NCI-H187 treated with DMSO at 0.1 percent for 48 hours (cell line): ENCODE measurements at regions not wholly inside any gene's neighbourhood (a gene's known extent, or its start where the extent isn't known, plus 50 kb on each side); places are given as distances from the start of the nearest gene placed in this dataset.
A peak's percentile ranks its signal among the peaks of the same experiment; 100 is the strongest.

Experiments
- DNase-seq: peaks from one replicate; lab custom pipeline; 2025; lab: John Stamatoyannopoulos, UW

GRCh38 chr18:75677696-75678455 is 250.4 kb upstream of the SMIM21 start:
- no peak for DNase-seq

DNA sequence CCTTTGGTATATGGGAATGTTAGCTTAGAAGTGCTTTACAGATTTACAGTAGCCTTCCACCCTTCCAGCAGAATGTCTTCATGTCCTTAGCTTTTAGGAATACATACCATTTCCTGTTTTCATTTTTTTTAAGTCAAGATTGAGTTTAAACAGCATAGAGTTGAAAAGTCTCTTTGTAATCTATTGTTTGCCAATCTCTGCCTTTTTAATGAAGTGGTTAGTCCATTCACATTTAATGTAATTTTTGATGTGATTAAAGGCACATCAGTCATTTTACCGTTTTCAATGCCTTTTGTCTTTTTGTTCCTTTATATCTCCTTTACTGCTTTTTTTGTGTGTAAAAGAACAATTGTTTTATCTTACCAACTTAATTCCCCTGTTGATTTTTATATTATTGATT is 233.4 kb upstream of the SMIM21 start:
- no peak for DNase-seq

DNA sequence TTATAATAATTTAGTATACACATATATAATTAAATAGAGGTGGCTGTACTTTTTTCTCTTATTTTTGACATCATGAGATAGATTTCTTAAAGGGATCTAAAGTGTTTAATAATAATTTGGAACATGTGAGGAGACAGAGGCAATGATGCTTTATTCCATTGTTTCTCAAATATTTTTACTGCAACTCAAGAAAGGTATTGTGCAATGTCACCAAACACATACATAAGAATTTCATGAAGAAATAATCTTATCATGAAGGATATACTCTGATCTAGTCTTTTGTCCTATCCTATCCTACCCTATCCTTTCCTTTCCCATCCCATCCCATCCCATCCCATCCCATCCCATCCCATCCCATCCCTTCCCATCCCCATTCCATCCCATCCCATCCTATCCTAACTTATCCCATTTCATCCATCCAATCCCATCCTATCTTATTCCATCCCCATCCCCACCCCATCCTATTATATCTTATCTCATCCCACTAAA is 232.1 kb upstream of the SMIM21 start:
- DNase-seq: no peak

GRCh38 chr18:75658330-75658729 is 230.8 kb upstream of the SMIM21 start:
- DNase-seq: no peak

- DNase-seq: no peak
Measured at GRCh38 chr18:75656563-75657247, 229.2 kb upstream of the SMIM21 start.

DNA sequence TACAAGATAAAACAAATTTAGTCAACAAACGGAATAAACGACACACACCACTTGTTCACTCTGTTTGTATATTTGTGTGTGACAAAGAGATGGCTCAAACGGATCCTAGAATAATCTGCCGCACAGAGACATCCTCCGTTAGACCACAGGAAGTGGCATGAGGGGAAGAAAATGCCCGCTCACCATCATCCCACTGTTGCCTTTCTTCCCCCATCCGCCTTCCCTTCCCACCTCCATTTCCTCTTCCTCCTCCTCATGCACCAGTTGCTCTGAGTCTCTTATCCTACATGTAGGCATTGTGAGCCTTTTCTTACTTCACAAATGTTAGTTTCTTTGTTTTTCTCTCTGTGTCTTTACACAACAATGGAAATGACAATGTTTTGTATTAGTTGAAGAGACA is 228.5 kb upstream of the SMIM21 start:
- no peak for DNase-seq

GRCh38 chr18:75654851-75655751 is 227.6 kb upstream of the SMIM21 start:
- DNase-seq: no peak

DNA sequence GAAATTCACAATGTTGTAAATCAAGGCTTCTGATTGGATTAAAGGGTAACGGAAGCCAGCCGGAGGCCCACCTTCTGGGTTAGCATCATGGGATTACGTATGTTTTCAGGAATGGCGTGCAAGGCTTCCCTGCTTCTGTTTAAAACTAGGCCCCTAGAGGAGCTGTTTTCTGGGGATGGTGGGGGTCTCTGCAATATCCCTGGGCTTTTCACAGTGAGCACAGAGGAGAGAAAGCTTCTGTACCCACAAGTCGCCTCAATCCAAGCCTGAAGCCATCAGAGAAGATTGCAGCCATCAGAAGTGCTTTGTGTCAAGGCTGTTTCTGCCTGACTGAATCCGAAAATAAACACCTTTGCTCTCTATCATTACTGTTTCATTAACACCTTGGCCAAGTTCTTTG is 226.9 kb upstream of the SMIM21 start:
- no peak for DNase-seq

DNA sequence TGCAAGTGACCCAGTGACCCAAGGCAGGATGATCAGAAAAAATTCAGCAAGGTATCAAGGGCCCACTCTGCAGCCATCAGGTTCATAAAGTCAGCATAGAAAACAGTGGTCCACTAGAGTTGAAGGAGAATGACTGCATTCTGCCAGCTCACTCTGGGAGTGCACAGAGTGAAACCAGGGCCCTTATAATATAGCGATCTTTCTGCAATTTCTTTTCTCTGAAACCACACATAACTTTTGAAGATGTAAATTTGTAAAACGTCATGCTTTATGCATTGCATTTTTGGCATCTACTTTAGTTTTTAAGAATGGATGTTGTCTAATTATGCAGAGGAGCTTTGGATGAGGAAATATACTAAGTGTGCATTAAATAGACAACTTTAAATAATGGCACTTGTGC is 225.0 kb upstream of the SMIM21 start:
- no peak for DNase-seq

DNA sequence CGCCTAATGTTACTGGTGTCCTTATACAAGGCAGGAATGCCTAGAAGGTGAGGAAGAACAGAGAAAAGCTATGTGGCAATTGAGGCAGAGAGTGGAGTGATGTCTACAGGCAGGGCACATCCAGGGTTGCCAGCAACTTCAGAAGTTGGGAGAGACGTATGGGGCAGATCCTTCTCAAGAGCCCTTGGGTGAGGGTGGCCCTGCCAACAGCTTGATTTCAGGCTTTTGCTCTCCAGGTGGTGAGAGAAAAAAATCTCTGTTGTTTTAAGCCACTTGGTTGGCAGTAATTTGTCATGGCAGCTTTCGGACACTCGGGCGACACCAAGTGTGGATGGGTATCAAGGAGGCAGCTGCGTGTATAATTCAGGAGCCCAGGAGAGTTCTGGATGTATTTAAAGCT is 217.4 kb upstream of the SMIM21 start:
- no peak for DNase-seq

- DNase-seq: no peak
Measured at GRCh38 chr18:75643083-75643482, 215.6 kb upstream of the SMIM21 start.

DNA sequence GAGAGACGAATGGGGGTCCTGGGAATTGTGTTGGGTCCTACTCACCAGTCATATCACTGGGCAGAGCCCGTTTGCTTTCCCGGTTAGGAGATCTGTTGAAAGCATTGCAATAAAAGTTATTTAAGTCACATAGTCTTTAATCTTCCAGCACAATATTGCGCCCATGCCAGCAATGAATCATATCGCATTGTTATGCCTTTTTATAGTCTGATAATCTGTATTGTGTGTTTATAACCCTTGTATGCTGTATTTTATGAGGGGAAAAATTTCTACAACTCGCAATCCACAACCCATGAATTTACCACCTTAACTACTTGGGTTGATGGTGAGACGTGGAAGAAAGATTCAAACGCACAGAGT is 211.9 kb upstream of the SMIM21 start:
- no peak for DNase-seq

DNA sequence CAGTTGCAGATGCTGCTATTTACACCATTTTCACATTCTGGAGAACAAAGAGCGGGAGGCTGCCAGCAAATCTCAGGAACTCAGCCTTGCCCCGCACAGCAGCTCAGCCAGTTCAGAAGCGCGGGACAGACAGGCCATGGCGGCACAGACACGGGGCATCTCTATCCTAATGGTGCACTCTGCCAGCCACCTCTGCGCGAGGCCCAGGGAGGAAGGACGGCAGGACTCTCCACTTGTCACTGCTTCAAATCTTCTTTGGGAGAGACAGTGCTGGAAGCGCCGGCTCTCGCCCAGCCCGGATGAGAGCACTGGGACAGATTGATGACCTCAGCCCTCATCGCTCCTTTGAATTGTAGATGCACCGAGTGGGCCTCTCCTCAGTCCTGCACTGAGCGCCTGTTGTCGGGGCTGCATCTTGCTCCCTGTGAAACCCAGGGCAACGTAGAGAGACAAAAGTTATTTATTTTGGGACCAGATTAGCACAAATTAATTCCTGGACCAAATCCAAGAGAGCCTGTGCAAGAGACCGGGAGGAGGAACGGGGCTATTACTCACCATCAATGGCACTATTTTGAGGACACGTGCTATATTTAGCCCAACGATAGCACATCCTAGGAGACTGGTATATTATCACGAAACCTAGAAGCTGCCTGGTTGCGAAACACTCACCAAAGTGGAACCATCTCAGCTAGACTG is 211.4 kb upstream of the SMIM21 start:
- no peak for DNase-seq

GRCh38 chr18:75638223-75638775 is 210.8 kb upstream of the SMIM21 start:
- DNase-seq: no peak

GRCh38 chr18:75635096-75635495 is 207.6 kb upstream of the SMIM21 start:
- peak; percentile 48 for DNase-seq

GRCh38 chr18:75625966-75626365 is 198.5 kb upstream of the SMIM21 start:
- DNase-seq: no peak

- DNase-seq: no peak
Measured at GRCh38 chr18:75624869-75625268, 197.4 kb upstream of the SMIM21 start.

DNA sequence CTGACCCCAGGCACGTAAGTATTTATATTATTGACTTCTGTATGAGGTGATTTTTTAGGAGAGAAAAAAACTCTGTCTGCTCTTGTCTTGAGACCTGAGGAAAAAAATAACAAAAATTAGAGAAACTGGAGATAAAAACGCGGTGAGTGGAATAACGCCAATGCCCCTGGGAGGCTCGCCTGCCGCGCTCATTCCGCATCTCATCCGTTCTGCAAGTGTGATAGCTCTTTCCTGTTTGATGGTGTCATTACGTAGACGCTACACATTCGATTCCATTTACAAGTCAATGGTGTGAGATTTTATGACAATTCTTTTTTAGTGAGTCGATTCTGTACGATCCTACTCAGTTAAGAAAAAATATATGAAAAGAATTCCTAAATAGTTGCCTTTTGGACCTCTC is 194.3 kb upstream of the SMIM21 start:
- DNase-seq: no peak

GRCh38 chr18:75618146-75618545 is 190.6 kb upstream of the SMIM21 start:
- DNase-seq: no peak

- no peak for DNase-seq
Measured at GRCh38 chr18:75612456-75612855, 185.0 kb upstream of the SMIM21 start.

DNA sequence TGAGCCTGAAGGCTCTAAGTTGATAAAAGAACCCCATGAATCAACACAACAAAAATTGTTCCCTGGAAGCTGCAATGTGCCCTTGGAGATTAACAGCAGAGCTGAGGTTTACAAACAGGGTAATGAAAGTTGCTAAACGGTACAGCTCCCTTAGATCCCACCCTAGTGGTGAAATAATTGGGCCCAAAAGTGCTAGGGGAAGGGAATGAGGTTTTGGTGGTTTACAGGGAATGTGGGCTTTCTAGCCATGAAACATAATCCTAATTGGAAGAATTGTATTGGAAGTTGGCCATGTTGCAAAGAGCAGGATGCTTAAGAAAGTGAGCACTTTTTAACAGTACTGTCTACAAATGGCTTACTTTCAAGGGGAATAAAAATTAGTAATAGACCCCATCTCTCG is 180.2 kb upstream of the SMIM21 start:
- DNase-seq: no peak

GRCh38 chr18:75592527-75592926 is 165.0 kb upstream of the SMIM21 start:
- no peak for DNase-seq
